ENCODE measurements at regions not wholly inside any gene's neighbourhood (a gene's known extent, or its start where the extent isn't known, plus 50 kb on each side); places are given as distances from the start of the nearest gene placed in this dataset.

DNA sequence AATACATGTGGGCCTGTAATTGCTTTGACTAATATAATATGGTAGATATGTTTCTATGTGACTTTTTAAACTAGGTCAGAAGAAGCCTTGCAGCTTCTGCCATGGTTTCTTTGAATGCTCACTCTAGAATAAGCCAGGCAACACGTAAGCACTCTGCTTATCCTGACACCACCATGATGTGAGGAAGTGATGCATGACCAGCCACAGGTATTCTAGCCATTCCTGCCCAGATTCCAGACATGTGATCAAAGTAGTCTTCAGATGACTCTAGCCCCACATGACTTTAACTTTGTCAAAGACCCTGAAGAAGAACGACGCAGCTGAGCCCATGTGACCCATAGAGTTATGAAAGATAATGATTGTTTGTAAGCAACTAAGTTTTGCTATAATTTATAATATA, 276.1 kb upstream of the NCAM1 start:
- in situ Hi-C loops (cut with HindIII; ENCODE audit: low pct_unique_long_range_greater_than_20kb, low sequenced_read_pairs): no loop called here
- CTCF ChIA-PET: no interaction called here
- DNase-seq (ENCODE audit: low read depth, low spot score): no peak

DNA sequence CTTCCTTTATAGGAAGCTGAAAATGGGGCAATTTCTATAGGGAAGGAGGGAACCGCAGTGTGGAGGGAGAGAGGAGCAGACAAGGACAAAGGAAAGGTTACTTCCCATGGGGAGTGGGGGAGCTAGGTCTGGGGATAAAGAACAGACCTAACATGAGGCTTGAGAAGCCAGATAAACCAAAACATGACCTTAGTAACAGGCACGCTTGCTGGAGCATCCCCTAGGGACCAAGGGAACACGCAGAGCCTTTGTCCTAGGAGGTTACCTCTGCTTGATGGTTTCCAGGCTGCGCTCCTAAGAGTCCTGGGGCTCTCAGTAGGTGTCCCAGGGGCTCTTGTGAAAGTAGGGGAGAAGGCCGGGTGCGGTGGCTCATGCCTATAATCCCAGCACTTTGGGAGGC, 271.4 kb upstream of the NCAM1 start:
- ChIA-PET CTCF (no interaction called here), POLR2A (no interaction called here)
- Histone ChIP-seq H3K27me3 (ENCODE audit: control insufficient read depth, insufficient read depth, low read length) (no peaks in the 10 kb centered on the region), H3K4me1 (ENCODE audit: control insufficient read depth, insufficient read depth, low read length) (no peaks in the 10 kb centered on the region), H3K27ac (ENCODE audit: low read length) (no peak overlapping the region), H3K9me3 (ENCODE audit: control insufficient read depth, insufficient read depth, low read depth, low read length) (no peaks in the 10 kb centered on the region), H3K36me3 (ENCODE audit: control insufficient read depth, insufficient read depth, low read length) (no peaks in the 10 kb centered on the region), H3K4me3 (ENCODE audit: low read depth in 2 of 2, low read length in 2 of 2) (no peak overlapping the region)
- intact Hi-C loops (cut with micrococcal nuclease; ENCODE audit: unreplicated experiment): no loop called here
- DNase-seq (ENCODE audit: low read depth, low spot score) (no peak), ATAC-seq (no peak)
- in situ Hi-C loops (cut with HindIII; ENCODE audit: low pct_unique_long_range_greater_than_20kb, low sequenced_read_pairs): no loop called here
- TF ChIP-seq POLR2AphosphoS5 (IDR thresholded peaks at IDR 0.05; ENCODE audit: low read depth, low read length) (no peak), SIN3A (IDR thresholded peaks at IDR 0.05; ENCODE audit: borderline replicate concordance, insufficient read depth, low read depth, low read length) (no peak), TCF7L2 (IDR thresholded peaks at IDR 0.05; ENCODE audit: low read depth, low read length) (no peak)
- TF ChIP-seq, protein P1, sequence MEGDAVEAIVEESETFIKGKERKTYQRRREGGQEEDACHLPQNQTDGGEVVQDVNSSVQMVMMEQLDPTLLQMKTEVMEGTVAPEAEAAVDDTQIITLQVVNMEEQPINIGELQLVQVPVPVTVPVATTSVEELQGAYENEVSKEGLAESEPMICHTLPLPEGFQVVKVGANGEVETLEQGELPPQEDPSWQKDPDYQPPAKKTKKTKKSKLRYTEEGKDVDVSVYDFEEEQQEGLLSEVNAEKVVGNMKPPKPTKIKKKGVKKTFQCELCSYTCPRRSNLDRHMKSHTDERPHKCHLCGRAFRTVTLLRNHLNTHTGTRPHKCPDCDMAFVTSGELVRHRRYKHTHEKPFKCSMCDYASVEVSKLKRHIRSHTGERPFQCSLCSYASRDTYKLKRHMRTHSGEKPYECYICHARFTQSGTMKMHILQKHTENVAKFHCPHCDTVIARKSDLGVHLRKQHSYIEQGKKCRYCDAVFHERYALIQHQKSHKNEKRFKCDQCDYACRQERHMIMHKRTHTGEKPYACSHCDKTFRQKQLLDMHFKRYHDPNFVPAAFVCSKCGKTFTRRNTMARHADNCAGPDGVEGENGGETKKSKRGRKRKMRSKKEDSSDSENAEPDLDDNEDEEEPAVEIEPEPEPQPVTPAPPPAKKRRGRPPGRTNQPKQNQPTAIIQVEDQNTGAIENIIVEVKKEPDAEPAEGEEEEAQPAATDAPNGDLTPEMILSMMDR (IDR thresholded peaks at IDR 0.05): no peak
- TF ChIP-seq, protein P2, sequence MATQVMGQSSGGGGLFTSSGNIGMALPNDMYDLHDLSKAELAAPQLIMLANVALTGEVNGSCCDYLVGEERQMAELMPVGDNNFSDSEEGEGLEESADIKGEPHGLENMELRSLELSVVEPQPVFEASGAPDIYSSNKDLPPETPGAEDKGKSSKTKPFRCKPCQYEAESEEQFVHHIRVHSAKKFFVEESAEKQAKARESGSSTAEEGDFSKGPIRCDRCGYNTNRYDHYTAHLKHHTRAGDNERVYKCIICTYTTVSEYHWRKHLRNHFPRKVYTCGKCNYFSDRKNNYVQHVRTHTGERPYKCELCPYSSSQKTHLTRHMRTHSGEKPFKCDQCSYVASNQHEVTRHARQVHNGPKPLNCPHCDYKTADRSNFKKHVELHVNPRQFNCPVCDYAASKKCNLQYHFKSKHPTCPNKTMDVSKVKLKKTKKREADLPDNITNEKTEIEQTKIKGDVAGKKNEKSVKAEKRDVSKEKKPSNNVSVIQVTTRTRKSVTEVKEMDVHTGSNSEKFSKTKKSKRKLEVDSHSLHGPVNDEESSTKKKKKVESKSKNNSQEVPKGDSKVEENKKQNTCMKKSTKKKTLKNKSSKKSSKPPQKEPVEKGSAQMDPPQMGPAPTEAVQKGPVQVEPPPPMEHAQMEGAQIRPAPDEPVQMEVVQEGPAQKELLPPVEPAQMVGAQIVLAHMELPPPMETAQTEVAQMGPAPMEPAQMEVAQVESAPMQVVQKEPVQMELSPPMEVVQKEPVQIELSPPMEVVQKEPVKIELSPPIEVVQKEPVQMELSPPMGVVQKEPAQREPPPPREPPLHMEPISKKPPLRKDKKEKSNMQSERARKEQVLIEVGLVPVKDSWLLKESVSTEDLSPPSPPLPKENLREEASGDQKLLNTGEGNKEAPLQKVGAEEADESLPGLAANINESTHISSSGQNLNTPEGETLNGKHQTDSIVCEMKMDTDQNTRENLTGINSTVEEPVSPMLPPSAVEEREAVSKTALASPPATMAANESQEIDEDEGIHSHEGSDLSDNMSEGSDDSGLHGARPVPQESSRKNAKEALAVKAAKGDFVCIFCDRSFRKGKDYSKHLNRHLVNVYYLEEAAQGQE (IDR thresholded peaks at IDR 0.05; ENCODE audit: insufficient read depth in 1 of 2, low read depth in 2 of 2, low read length in 1 of 2): no peak
- BruUV-seq (replicated peaks): no TSS peak

More for the DNA sequence above, 276.1 kb upstream of the NCAM1 start:
- Histone ChIP-seq H3K9me3 (ENCODE audit: control insufficient read depth, insufficient read depth, low read depth, low read length) (no peaks in the 10 kb centered on the region), H3K27ac (ENCODE audit: low read length) (no peak overlapping the region), H3K36me3 (ENCODE audit: control insufficient read depth, insufficient read depth, low read length) (no peaks in the 10 kb centered on the region), H3K27me3 (ENCODE audit: control insufficient read depth, insufficient read depth, low read length) (no peaks in the 10 kb centered on the region), H3K4me3 (ENCODE audit: low read depth in 2 of 2, low read length in 2 of 2) (no peak overlapping the region), H3K4me1 (ENCODE audit: control insufficient read depth, insufficient read depth, low read length) (no peaks in the 10 kb centered on the region)
- TF ChIP-seq, protein P2 (IDR thresholded peaks at IDR 0.05; ENCODE audit: insufficient read depth in 1 of 2, low read depth in 2 of 2, low read length in 1 of 2): no peak
- TF ChIP-seq POLR2AphosphoS5 (IDR thresholded peaks at IDR 0.05; ENCODE audit: low read depth, low read length): no peak
- no peak for TF ChIP-seq SIN3A (IDR thresholded peaks at IDR 0.05; ENCODE audit: borderline replicate concordance, insufficient read depth, low read depth, low read length)
- TF ChIP-seq, protein P1 (IDR thresholded peaks at IDR 0.05): no peak
- TF ChIP-seq TCF7L2 (IDR thresholded peaks at IDR 0.05; ENCODE audit: low read depth, low read length): no peak
- ATAC-seq: no peak
- BruUV-seq (replicated peaks): no TSS peak
- POLR2A ChIA-PET: no interaction called here
- intact Hi-C loops (cut with micrococcal nuclease; ENCODE audit: unreplicated experiment): no loop called here
